ENCODE measurements at regions not wholly inside any gene's neighbourhood (a gene's known extent, or its start where the extent isn't known, plus 50 kb on each side); places are given as distances from the start of the nearest gene placed in this dataset.
"Not testable (repeated sequence)": the region's sequence is repeated elsewhere in the genome, so short reads cannot be mapped to it uniquely, and the experiment has no call there.

- no peaks in the 10 kb centered on the region for H3K27me3 ChIP-seq (replicated peaks; ENCODE audit: insufficient read depth, low read depth, low read length, poor library complexity)
- CTCF ChIA-PET: no interaction called here
- BruUV-seq (replicated peaks): no TSS peak
- no peak overlapping the region for H3K27ac ChIP-seq (ENCODE audit: low read depth, low read length, poor library complexity, severe bottlenecking)
- DNase-seq (ENCODE audit: low spot score): peak; percentile 75
- TF ChIP-seq EZH2 (IDR thresholded peaks at IDR 0.05; ENCODE audit: borderline replicate concordance, low read depth, low read length, poor library complexity, severe bottlenecking) (no peak), CTCF (conservative IDR thresholded peaks at IDR 0.05; ENCODE audit: low read depth, low read length) (no peak)
- H3K4me1 ChIP-seq (ENCODE audit: insufficient read depth, low read length, poor library complexity, severe bottlenecking): peaks cover 7% of the 10 kb centered on the region
- POLR2A ChIA-PET (ENCODE audit: low non-redundant PET): no interaction called here
- no peak overlapping the region for H3K4me3 ChIP-seq (ENCODE audit: low read depth, low read length, poor library complexity, severe bottlenecking)
- intact Hi-C loops (cut with micrococcal nuclease; ENCODE audit: unreplicated experiment): no loop called here
- no peaks in the 10 kb centered on the region for H3K9me3 ChIP-seq (ENCODE audit: low read depth, low read length, poor library complexity, severe bottlenecking)
- H3K36me3 ChIP-seq (ENCODE audit: insufficient read depth, low read length, poor library complexity, severe bottlenecking): no peaks in the 10 kb centered on the region
Measured at GRCh38 chr12:107515446-107515958, 170.1 kb upstream of the PWP1 start.

GRCh38 chr12:107517816-107518215, 167.8 kb upstream of the PWP1 start:
- POLR2A ChIA-PET (ENCODE audit: low non-redundant PET); BruUV-seq (replicated peaks); H3K36me3 ChIP-seq (ENCODE audit: insufficient read depth, low read length, poor library complexity, severe bottlenecking): not testable (repeated sequence)

GRCh38 chr12:107518868-107519267, 166.7 kb upstream of the PWP1 start:
- no peak overlapping the region for H3K27ac ChIP-seq (ENCODE audit: low read depth, low read length, poor library complexity, severe bottlenecking)
- CTCF ChIA-PET: no interaction called here
- POLR2A ChIA-PET (ENCODE audit: low non-redundant PET): no interaction called here
- no peaks in the 10 kb centered on the region for H3K27me3 ChIP-seq (replicated peaks; ENCODE audit: insufficient read depth, low read depth, low read length, poor library complexity)
- no peak for DNase-seq (ENCODE audit: low spot score)
- no TSS peak for BruUV-seq (replicated peaks)
- H3K4me1 ChIP-seq (ENCODE audit: insufficient read depth, low read length, poor library complexity, severe bottlenecking): peaks cover 7% of the 10 kb centered on the region
- no peaks in the 10 kb centered on the region for H3K36me3 ChIP-seq (ENCODE audit: insufficient read depth, low read length, poor library complexity, severe bottlenecking)
- no peak overlapping the region for H3K4me3 ChIP-seq (ENCODE audit: low read depth, low read length, poor library complexity, severe bottlenecking)
- no peaks in the 10 kb centered on the region for H3K9me3 ChIP-seq (ENCODE audit: low read depth, low read length, poor library complexity, severe bottlenecking)
- TF ChIP-seq EZH2 (IDR thresholded peaks at IDR 0.05; ENCODE audit: borderline replicate concordance, low read depth, low read length, poor library complexity, severe bottlenecking): no peak
- no peak for TF ChIP-seq CTCF (conservative IDR thresholded peaks at IDR 0.05; ENCODE audit: low read depth, low read length)
- intact Hi-C loops (cut with micrococcal nuclease; ENCODE audit: unreplicated experiment): no loop called here

More at GRCh38 chr12:107517816-107518215, 167.8 kb upstream of the PWP1 start:
- CTCF ChIA-PET; H3K9me3 ChIP-seq (ENCODE audit: low read depth, low read length, poor library complexity, severe bottlenecking); H3K4me3 ChIP-seq (ENCODE audit: low read depth, low read length, poor library complexity, severe bottlenecking); H3K4me1 ChIP-seq (ENCODE audit: insufficient read depth, low read length, poor library complexity, severe bottlenecking); H3K27ac ChIP-seq (ENCODE audit: low read depth, low read length, poor library complexity, severe bottlenecking); H3K27me3 ChIP-seq (replicated peaks; ENCODE audit: insufficient read depth, low read depth, low read length, poor library complexity); intact Hi-C loops (cut with micrococcal nuclease; ENCODE audit: unreplicated experiment); DNase-seq (ENCODE audit: low spot score): not testable (repeated sequence)
